ENCODE measurements at regions not wholly inside any gene's neighbourhood (a gene's known extent, or its start where the extent isn't known, plus 50 kb on each side); places are given as distances from the start of the nearest gene placed in this dataset.

DNA sequence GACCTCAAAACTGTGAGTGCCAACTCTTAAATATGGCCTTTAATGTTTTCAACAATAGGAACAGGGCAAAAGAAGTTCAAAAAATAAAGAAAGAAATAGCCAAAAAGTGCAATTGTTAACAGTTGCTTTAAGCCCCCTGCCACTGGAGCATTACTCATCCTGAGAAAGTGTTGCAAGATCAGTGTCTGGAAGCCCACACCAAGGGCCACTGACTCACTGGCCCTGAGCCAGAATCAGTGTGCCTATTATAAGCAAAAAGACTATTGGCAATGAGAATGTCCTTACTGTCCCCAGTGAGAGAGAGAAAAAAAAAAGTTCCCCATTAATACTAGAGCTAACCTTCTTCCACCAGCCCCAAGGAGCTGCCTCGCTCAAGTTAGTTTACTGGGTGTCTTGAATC is 480.1 kb upstream of the ZNF385D start (continued):
- no peak for TF ChIP-seq MTA2 (IDR thresholded peaks at IDR 0.05; ENCODE audit: low read depth)
- TF ChIP-seq, protein P1, sequence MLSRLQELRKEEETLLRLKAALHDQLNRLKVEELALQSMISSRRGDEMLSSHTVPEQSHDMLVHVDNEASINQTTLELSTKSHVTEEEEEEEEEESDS (CRISPR knock-in tag; IDR thresholded peaks at IDR 0.05) = no peak
- no peak for TF ChIP-seq ZC3H11A (IDR thresholded peaks at IDR 0.05; ENCODE audit: low read depth, low read length)
- no peak for TF ChIP-seq NR1H2 (CRISPR knock-in tag; IDR thresholded peaks at IDR 0.05)
- TF ChIP-seq GATAD2B (IDR thresholded peaks at IDR 0.05; ENCODE audit: borderline replicate concordance) = no peak
- no peak for TF ChIP-seq ZNF175 (CRISPR knock-in tag; IDR thresholded peaks at IDR 0.05; ENCODE audit: low read depth)
- TF ChIP-seq CBX3 (IDR thresholded peaks at IDR 0.05; ENCODE audit: borderline replicate concordance in 1 of 2, low read length in 2 of 2) = no peak

DNA sequence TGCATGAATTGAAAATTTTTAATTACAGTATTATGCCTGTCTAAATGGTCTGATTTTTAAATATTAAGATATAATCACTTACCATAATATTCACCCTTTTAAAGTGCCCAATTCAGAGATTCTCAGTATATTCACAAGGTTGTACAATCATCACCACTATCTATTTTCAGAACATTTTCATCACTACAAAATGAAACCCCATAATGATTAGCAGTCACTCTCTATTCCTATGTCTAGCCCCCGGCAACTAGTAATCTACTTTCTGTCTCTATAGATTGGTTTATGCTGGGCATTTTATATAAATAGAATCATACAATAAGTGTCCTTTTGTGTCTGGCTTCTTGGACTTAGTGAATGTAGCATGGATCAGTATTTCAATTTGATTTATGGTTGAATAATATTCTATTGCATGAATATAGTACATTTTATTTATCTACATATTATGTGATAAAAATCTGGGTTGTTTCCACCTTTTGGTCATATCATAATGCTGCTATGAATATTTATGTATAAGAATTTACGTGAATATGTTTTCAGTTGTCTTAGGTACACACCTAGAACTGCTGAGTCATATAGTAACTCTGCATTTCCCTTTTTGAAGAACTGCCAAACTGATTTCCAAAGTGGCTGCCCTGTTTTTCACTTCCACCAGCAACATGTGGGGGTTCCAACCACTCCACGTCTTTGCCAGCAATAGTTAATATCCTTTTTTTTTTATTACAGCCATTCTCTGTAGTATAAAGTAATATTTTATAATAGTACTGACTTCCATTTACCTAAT is 485.7 kb upstream of the ZNF385D start:
- H3K4me1 ChIP-seq (replicated peaks in 1 of 2; ENCODE audit: control insufficient read depth in 2 of 2, insufficient read depth in 2 of 2, low read length in 2 of 2) = no peaks in the 10 kb centered on the region
- ATAC-seq (no peak), DNase-seq (ENCODE audit: extremely low read depth in 1 of 4, low spot score in 3 of 4) (no peak), FAIRE-seq (no peak)
- in situ Hi-C loops (cut with MboI) (no loop called here), intact Hi-C loops (cut with micrococcal nuclease) (no loop called here)
- H4K20me1 ChIP-seq (replicated peaks; ENCODE audit: control insufficient read depth, insufficient read depth, low read length) = no peaks in the 10 kb centered on the region
- H3K9me3 ChIP-seq (replicated peaks; ENCODE audit: control insufficient read depth, insufficient read depth, low read depth, low read length) = peaks cover 5% of the 10 kb centered on the region; the same call in 1 of the 2 replicates
- H3K36me3 ChIP-seq (ENCODE audit: control insufficient read depth, insufficient read depth, low read length) = no peaks in the 10 kb centered on the region
- H3K79me2 ChIP-seq (ENCODE audit: control insufficient read depth, insufficient read depth, low read length) = no peaks in the 10 kb centered on the region
- H3K27me3 ChIP-seq (ENCODE audit: control insufficient read depth in 2 of 2, insufficient read depth in 2 of 2, low read length in 2 of 2) = no peaks in the 10 kb centered on the region
- H3K27ac ChIP-seq (ENCODE audit: extremely low read depth, low read depth, low read length) = no peak overlapping the region
- no peak overlapping the region for H2AFZ ChIP-seq (ENCODE audit: low read depth, low read length)
- no peak overlapping the region for H3K4me2 ChIP-seq (ENCODE audit: insufficient read depth, low read length)
- 0 out of 2 replicates have a peak, but pooled peaks have one; percentile 26 for TF ChIP-seq NFE2 (IDR thresholded peaks at IDR 0.05; ENCODE audit: low read depth)
- peak; percentile 20; the same call in 1 of the 2 replicates for TF ChIP-seq NFE2L1 (tag; IDR thresholded peaks at IDR 0.05; ENCODE audit: borderline replicate concordance, low read depth)
- peak; percentile 23; the same call in 1 of the 2 replicates for TF ChIP-seq MAFK (IDR thresholded peaks at IDR 0.05; ENCODE audit: low read length)
- TF ChIP-seq MAFF (IDR thresholded peaks at IDR 0.05; ENCODE audit: low read length) = 0 out of 2 replicates have a peak, but pooled peaks have one; percentile 2
- TF ChIP-seq MAFG (tag; conservative IDR thresholded peaks at IDR 0.05) = 0 out of 2 replicates have a peak, but pooled peaks have one; percentile 51
- no peak for TF ChIP-seq SREBF1 (IDR thresholded peaks at IDR 0.05; ENCODE audit: borderline replicate concordance, low read depth, low read length)
- no peak for TF ChIP-seq PURB (CRISPR knock-in tag; IDR thresholded peaks at IDR 0.05; ENCODE audit: low read depth)
- 0% methylated on average over 3 of the region's 3 CpGs for WGBS (ENCODE audit: insufficient coverage, low coverage, missing lambda C conversion rate)
- H3K4me3 ChIP-seq = no peak overlapping the region
- CTCF ChIA-PET (ENCODE audit: low intra/inter-chr PET ratio) = no interaction called here
- no peak overlapping the region for H3K9ac ChIP-seq (ENCODE audit: insufficient read depth in 1 of 2, low read depth in 2 of 2, low read length in 2 of 2)
- POLR2A ChIA-PET = no interaction called here
- no peaks in the 10 kb centered on the region for H3K9me1 ChIP-seq (ENCODE audit: control insufficient read depth, insufficient read depth, low read length)
- BruUV-seq (replicated peaks) = no TSS peak
